ENCODE measurements at regions not wholly inside any gene's neighbourhood (a gene's known extent, or its start where the extent isn't known, plus 50 kb on each side); places are given as distances from the start of the nearest gene placed in this dataset.
"Not testable (repeated sequence)": the region's sequence is repeated elsewhere in the genome, so short reads cannot be mapped to it uniquely, and the experiment has no call there.

- TF ChIP-seq EZH2 (IDR thresholded peaks at IDR 0.05; ENCODE audit: insufficient read depth, poor library complexity, severe bottlenecking); EZH2phosphoT487 (IDR thresholded peaks at IDR 0.05; ENCODE audit: insufficient read depth, low read depth): not testable (repeated sequence)
Observed at GRCh38 chrX:2150014-2150413, 350.8 kb downstream of the DHRSX start.

Data from GM23248 (cell line).